ENCODE measurements at regions not wholly inside any gene's neighbourhood (a gene's known extent, or its start where the extent isn't known, plus 50 kb on each side); places are given as distances from the start of the nearest gene placed in this dataset.

- TF ChIP-seq YY1 (IDR thresholded peaks at IDR 0.05; ENCODE audit: insufficient read depth, insufficient read length) (no peak), ZNF274 (IDR thresholded peaks at IDR 0.05; ENCODE audit: low read depth, low read length) (no peak)
Measured at GRCh38 chr3:144879701-144880100, 908.1 kb downstream of the DIPK2A start.

All from NT2/D1 (cell line).